22Rv1 (cell line): ENCODE measurements at regions not wholly inside any gene's neighbourhood (a gene's known extent, or its start where the extent isn't known, plus 50 kb on each side); places are given as distances from the start of the nearest gene placed in this dataset.

Source experiments
- ZFX ChIP-seq: fragments of 450-650 bp; IDR thresholded peaks from 2 replicates; pipeline ENCODE4 v1.6.1; 2017; ENCODE audit warnings: antibody characterized with exemption, borderline replicate concordance
- TF ChIP-seq, protein P1 (sequence below): fragments of 450-650 bp; IDR thresholded peaks from 2 replicates; pipeline ENCODE4 v1.5.1; 2017; ENCODE audit warnings: mild to moderate bottlenecking

- TF ChIP-seq, protein P1, sequence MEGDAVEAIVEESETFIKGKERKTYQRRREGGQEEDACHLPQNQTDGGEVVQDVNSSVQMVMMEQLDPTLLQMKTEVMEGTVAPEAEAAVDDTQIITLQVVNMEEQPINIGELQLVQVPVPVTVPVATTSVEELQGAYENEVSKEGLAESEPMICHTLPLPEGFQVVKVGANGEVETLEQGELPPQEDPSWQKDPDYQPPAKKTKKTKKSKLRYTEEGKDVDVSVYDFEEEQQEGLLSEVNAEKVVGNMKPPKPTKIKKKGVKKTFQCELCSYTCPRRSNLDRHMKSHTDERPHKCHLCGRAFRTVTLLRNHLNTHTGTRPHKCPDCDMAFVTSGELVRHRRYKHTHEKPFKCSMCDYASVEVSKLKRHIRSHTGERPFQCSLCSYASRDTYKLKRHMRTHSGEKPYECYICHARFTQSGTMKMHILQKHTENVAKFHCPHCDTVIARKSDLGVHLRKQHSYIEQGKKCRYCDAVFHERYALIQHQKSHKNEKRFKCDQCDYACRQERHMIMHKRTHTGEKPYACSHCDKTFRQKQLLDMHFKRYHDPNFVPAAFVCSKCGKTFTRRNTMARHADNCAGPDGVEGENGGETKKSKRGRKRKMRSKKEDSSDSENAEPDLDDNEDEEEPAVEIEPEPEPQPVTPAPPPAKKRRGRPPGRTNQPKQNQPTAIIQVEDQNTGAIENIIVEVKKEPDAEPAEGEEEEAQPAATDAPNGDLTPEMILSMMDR: no peak
- TF ChIP-seq ZFX: no peak
Observed at GRCh38 chr6:106730264-106730663, 100.9 kb downstream of the QRSL1 start.
